Embryonic facial prominence (tissue), 1 donor: ENCODE measurements at regions not wholly inside any gene's neighbourhood (a gene's known extent, or its start where the extent isn't known, plus 50 kb on each side); places are given as distances from the start of the nearest gene placed in this dataset.

Experiments
- DNase-seq: peaks from one replicate; pipeline ENCODE4 v3.0.0-alpha.2; 2016; ENCODE audit errors: extremely low spot score

- DNase-seq = no peak
Measured at GRCh38 chr10:4733150-4733842, 92.7 kb upstream of the AKR1E2 start.

DNA sequence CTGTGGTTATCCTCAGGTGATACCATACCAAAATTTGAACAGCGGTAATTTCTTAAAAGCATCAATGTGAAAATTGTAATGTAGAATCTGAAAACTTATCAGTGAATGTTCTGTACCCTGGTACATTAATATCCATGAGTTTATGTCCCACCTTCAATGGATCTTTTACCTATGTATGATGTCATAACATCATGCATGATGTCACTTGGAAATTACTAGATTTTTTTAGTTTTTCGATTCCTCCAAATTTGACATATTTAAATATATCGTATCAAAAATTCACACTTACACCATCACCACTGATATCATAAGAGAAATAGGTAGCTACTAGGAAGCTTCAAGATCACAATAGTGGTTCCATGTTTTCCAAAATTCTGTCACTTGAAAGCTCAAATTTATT lies 95.0 kb upstream of the AKR1E2 start:
- no peak for DNase-seq

DNA sequence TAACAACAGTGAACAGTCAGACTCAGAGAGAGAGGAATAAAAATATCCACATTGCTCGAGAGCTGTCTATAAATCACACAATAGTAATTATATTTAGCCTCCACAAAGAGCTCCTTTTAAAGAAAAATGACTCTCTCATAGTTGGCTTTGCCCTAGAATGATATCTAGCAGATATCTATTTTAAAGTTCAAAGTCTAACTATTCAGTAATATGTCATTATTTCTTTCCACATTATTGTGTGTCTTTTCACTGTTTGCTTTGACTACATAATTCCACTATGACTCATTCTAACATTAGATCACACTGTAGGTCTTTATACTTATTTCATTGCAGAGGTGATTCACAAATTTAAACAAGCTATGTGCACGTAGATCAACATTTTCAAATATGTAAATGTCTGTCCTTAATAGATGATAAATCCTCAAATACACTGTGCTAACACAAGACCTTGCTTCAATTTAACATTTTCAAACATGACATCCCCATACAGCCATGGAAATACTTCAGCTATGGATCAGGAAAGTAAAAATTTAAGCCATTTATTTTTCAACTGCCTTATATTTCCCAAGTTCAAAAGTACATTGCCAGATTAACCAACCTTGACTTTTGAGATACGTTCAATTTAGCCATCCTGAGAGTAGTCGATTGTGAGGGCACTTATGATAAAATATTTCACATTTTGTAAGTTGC lies 99.9 kb upstream of the AKR1E2 start:
- DNase-seq = no peak

GRCh38 chr10:4723860-4724259 lies 102.1 kb upstream of the AKR1E2 start:
- DNase-seq = no peak

DNA sequence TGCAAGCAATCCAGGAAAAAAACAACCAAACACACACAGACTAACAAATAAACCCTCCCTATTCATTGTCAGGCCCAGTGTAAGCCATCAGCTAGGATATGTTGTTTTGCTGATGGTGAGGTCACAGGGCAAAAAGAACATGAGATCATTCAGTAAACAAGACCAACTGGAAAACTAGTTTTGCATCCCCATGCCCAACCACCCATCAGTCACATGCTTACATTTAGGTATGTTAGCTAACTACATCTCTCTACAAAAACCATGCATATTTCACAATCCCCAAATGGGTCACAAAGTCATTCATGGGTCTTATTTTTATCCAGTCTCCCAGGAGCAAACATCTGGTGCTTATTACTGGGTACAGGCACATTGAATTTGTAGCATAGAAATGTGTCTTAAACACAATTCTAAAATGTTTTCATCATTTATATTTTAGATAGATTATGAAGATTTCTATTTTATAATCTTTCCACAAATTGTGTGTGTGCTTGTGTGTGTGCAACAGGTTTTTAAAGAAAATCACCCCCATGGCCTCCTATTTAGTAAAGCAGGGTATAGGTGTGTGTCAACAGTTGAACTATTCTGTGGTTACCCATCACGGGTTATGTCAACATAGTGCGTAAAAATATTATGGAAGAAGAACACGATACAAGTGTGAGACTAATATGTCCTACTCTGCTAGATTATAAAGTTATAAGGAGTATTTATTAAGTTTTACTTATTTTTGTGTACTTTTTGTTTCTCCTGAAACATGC lies 103.8 kb upstream of the AKR1E2 start:
- DNase-seq = no peak

DNA sequence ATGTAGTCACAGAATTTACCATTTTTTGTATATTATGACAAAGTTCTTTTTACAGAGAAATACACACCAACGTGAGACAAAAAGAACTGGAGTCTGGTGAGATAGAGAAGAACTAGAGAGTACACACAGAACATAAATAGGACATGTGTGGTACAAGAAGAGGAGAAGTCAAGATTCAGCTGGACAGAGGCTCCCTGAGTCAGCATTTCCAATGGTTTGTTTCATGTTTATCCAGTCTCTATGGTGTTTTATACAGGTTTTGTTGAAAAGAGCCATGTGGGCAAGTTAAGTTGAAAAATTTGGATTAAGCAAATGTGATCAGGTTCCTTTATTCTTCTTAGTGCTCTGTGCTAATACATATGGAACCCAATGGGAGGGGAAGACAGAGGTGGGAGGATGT lies 105.5 kb upstream of the AKR1E2 start:
- DNase-seq = no peak

DNA sequence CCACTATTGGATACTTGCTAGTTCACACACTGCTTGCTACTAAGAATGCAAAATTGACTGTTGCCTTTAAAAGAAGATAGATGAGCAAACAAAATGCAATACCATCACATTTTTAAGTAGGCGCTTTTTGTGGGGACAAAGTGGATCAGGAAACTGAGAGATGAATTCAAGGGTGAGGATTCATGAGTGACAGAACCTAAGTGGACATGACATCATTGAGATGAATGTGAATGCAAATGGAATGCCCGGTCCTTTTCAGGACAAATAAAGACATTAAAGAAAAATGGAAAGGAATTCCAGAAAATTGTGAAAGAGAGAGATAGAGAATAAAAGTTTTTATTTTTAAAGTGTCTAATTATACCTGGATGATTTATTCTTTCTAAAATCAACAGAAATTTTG lies 106.3 kb upstream of the AKR1E2 start:
- DNase-seq = no peak

GRCh38 chr10:4719036-4719435 lies 107.0 kb upstream of the AKR1E2 start:
- DNase-seq = no peak

DNA sequence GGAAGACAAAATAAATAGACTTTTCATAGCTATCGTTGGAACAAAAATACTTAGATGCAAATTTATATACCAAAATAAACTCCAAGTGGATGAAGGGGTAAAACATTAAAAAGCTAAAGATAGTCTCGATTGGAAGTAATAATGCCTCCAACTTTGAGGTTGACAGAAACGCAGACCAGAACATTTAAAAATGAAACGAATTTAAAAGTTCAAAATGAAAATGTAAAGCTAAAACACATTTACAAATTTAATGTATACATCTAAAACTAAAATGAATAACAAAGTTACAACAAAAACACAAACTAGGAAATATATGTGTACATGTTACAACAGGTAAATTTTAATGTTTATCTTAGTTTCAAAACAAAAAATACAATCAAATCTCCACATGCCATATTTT lies 107.5 kb upstream of the AKR1E2 start:
- no peak for DNase-seq

DNA sequence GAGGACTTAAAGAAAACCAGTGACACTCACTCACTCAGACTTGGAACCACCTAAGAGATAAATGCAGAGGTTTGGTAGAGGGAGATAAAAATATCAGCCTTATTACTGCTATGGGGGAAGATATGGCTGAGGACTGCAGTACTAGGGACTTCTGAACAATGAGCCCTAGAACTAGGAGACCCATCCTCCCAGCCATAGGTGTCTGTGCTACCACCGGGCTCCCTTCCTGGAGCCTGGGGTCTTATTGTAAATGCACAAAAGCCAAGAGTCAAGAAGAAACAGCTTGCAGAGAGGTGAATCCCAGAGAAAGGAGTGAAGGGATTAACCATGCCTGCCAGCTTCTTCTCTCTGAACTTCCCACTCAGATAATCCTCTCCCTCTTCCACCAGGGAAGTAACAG lies 108.3 kb upstream of the AKR1E2 start:
- DNase-seq = no peak

- DNase-seq = no peak
Measured at GRCh38 chr10:4710858-4711257, 115.1 kb upstream of the AKR1E2 start.

- DNase-seq = no peak
Measured at GRCh38 chr10:4708123-4708759, 117.8 kb upstream of the AKR1E2 start.

DNA sequence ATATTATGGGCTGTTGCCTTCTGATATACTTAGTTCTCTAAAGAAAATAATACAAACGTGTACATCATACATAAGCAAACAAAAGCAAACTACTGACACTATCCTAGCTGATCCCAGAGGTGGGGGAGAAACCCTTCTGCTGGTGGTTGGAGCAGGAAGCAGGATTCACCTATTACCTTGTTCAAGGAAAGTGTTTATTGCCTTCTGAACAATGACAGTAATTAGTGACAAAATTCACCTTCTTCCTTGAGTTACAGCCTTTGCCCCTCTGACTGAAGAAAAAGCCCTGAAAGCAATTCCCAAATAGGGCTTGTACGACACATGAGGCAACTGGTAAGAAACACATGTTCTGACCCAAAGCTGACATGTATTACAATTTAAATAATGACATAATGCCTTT lies 118.8 kb upstream of the AKR1E2 start:
- no peak for DNase-seq

DNA sequence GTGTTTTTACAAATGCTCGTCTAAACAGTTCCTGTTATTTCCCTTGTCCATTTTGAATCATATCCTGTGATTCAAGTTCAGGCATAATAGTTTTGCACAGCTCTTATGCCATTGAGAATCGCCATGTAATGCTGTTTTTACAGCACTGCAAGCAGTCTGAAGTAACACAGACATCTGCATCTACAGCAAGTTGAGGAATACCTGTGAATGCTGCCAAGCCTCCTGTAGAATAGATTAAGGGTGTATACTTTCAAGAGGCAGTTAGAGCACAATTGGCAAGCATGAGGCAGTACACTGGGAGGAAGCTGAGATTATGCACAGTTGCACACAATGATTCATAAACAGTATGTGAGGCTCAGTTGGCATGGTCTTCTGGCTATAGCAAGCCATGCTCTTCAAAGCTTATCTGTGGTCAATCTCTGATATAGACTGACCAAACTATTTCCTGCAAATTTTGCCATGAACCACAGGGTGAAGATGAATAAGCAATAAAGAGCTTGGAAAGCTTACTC lies 121.9 kb upstream of the AKR1E2 start:
- DNase-seq = peak; percentile 47

GRCh38 chr10:4701016-4701415 lies 125.0 kb upstream of the AKR1E2 start:
- no peak for DNase-seq

GRCh38 chr10:4699950-4700730 lies 125.9 kb upstream of the AKR1E2 start:
- DNase-seq = no peak

DNA sequence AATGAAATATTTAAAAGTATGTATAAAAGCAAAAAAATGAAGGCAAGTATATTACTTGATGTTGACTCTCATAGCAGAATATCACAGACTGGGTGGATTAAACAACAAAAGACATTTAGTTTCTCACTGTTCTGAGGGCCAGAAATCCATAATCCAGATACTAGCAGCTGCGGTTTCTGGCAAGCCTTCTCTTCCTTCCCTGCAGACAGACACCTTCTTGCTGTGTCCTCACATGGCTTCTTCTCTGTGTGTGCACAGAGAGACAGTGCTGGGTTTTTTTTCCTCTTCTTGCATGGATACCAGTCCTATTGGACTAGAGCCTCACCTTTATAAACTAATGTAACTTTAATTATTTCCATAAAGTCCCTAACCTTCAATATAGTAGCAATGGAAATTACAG lies 127.9 kb upstream of the AKR1E2 start:
- DNase-seq = no peak

DNA sequence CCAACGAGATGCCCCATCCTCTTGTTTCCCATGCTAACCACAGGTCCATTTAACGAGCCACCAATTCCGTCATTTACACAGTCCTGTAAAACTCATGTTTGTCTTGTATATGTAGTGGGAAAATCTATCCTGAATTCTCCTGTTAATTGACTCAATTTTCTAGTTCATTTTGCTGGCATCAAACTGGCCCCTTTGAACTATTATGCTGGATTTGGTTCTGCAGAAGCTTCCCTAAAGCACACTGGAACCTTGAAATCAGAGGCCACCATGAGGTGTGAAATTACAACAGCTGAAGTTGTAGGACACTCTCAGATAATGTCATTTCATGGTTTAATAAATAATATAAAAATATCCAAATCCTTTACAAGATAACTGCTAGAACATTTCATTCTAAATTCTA lies 129.8 kb upstream of the AKR1E2 start:
- DNase-seq = no peak

GRCh38 chr10:4693967-4694366 lies 132.0 kb upstream of the AKR1E2 start:
- no peak for DNase-seq

DNA sequence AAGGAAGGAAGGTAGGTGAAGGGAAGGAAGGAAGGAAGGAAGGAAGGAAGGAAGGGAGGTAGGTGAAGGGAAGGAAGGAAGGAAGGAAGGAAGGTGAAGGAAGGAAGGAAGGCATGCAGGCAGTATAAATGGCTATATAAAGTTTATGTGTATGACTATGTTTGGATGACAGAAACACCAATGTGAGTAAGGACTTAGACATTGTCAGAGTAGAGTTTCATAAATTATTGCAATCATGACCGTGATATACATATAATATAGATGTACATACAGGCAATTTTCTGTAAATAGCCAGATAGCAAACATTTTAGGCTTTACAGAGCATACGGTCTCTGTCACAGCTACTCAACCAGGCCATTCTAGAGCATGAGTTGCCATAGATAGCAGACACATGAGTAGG lies 133.8 kb upstream of the AKR1E2 start:
- no peak for DNase-seq

DNA sequence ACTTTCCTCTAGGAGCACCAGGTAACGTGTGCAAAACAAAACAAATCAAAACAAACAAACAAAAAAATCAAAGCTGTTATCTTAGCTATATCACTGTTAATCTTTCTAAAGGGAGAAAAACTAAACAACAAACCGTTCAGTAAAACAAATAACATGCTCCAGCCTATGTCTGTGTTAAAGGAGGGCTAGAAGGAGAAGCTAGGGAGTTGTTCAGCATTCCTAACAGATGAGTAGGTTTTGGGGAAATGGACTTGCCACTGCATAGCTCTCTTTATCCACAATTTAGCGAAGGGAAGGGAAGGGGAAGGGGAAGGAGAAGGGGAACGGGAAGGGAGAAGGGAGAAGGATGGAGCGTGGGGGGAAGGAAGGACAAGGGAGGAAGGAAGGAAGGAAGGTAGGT lies 134.2 kb upstream of the AKR1E2 start:
- DNase-seq = no peak

- no peak for DNase-seq
Measured at GRCh38 chr10:4691301-4691700, 134.7 kb upstream of the AKR1E2 start.
